GM23338 (cell line): ENCODE measurements at regions not wholly inside any gene's neighbourhood (a gene's known extent, or its start where the extent isn't known, plus 50 kb on each side); places are given as distances from the start of the nearest gene placed in this dataset.

Experiments used
- ATAC-seq: fragments of 200-7000 bp; cut with Tn5 transposase; 3 replicates; pipeline ENCODE4 v1.9.1; 2020
- DNase-seq: peaks from one replicate; pipeline ENCODE4 v3.0.0-alpha.2; 2015; ENCODE audit warnings: low spot score
- H2AFZ ChIP-seq: fragments of 200-600 bp; sonication (generic); 2 replicates; pipeline ENCODE4 v1.8.0; 2016; ENCODE audit warnings: antibody characterized with exemption, mild to moderate bottlenecking, moderate library complexity
- H3F3A ChIP-seq: fragments of 200-600 bp; sonication (generic); replicated peaks from 2 replicates; pipeline ENCODE4 v1.8.0; 2017; ENCODE audit warnings: antibody characterized with exemption, mixed run types, low read depth
- H3K27ac ChIP-seq: fragments of 200-600 bp; sonication (generic); 2 replicates; pipeline ENCODE4 v1.6.1; 2016; ENCODE audit warnings: low read depth
- H3K27me3 ChIP-seq: fragments of 200-600 bp; sonication (generic); 2 replicates; pipeline ENCODE4 v1.8.0; 2016; ENCODE audit warnings: mild to moderate bottlenecking, mixed run types, moderate library complexity; ENCODE audit not compliant: insufficient read depth
- H3K36me3 ChIP-seq: fragments of 200-600 bp; sonication (generic); 2 replicates; pipeline ENCODE4 v1.8.0; 2016; ENCODE audit warnings: mild to moderate bottlenecking; ENCODE audit not compliant: insufficient read depth
- H3K4me1 ChIP-seq: fragments of 200-600 bp; sonication (generic); 2 replicates; pipeline ENCODE4 v1.8.0; 2016; ENCODE audit warnings: mild to moderate bottlenecking, moderate library complexity; ENCODE audit not compliant: insufficient read depth
- H3K4me2 ChIP-seq: fragments of 200-600 bp; sonication (generic); 2 replicates; pipeline ENCODE4 v1.7.1; 2017; ENCODE audit warnings: mixed run types
- H3K4me3 ChIP-seq: fragments of 200-600 bp; sonication (generic); 2 replicates; pipeline ENCODE4 v1.6.1; 2016; ENCODE audit warnings: mixed run types
- H3K79me2 ChIP-seq: fragments of 200-600 bp; sonication (generic); replicated peaks from 2 replicates; pipeline ENCODE4 v1.8.0; 2017; ENCODE audit warnings: mild to moderate bottlenecking; ENCODE audit not compliant: insufficient read depth
- H3K9me2 ChIP-seq: fragments of 200-600 bp; sonication (generic); 2 replicates; pipeline ENCODE4 v1.8.0; 2017; ENCODE audit not compliant: insufficient read depth
- H4K20me1 ChIP-seq: fragments of 200-600 bp; sonication (generic); replicated peaks from 2 replicates; pipeline ENCODE4 v1.8.0; 2017; ENCODE audit warnings: mild to moderate bottlenecking; ENCODE audit not compliant: insufficient read depth
- H3K27ac Mint-ChIP-seq: 2 replicates; pipeline ENCODE4 v1.8.0; 2020; ENCODE audit warnings: inconsistent platforms, mild to moderate bottlenecking, moderate library complexity, mixed read lengths
- H3K27me3 Mint-ChIP-seq: 3 replicates; pipeline ENCODE4 v1.8.0; 2022; ENCODE audit warnings: low read depth, mild to moderate bottlenecking, moderate library complexity, mixed read lengths, inconsistent platforms; ENCODE audit not compliant: insufficient read depth, poor library complexity
- H3K36me3 Mint-ChIP-seq: 3 replicates; pipeline ENCODE4 v1.8.0; 2021; ENCODE audit warnings: low read depth, mild to moderate bottlenecking, inconsistent platforms, moderate library complexity, mixed read lengths
- H3K4me1 Mint-ChIP-seq: 3 replicates; pipeline ENCODE4 v1.8.0; 2020; ENCODE audit warnings: mild to moderate bottlenecking, inconsistent platforms, mixed read lengths
- H3K4me3 Mint-ChIP-seq: 3 replicates; pipeline ENCODE4 v1.8.0; 2021; ENCODE audit warnings: moderate library complexity, mild to moderate bottlenecking, inconsistent platforms, mixed read lengths
- H3K9me3 Mint-ChIP-seq: 3 replicates; pipeline ENCODE4 v1.8.0; 2020; ENCODE audit warnings: moderate library complexity, mild to moderate bottlenecking, inconsistent platforms, mixed read lengths
- CREB1 ChIP-seq: fragments of 250-450 bp; sonication (Bioruptor Pico); IDR thresholded peaks from 2 replicates; pipeline ENCODE4 v1.5.0; 2020; ENCODE audit warnings: low read depth, mild to moderate bottlenecking, moderate library complexity
- CTCF ChIP-seq, 2 experiments: fragments of 200-600 bp in 1 of 2; sonication (generic) in 1 of 2; conservative IDR thresholded peaks; 2 replicates each; pipeline versions ENCODE4 v1.5.1 to v1.6.1; 2016 to 2017; ENCODE audit warnings: antibody characterized with exemption in 2 of 2, low read depth in 2 of 2, mild to moderate bottlenecking in 2 of 2, moderate library complexity in 1 of 2
- ETS1 ChIP-seq: IDR thresholded peaks from 2 replicates; pipeline ENCODE4 v1.6.1; 2016; ENCODE audit warnings: antibody characterized with exemption
- EZH2 ChIP-seq: fragments of 200-600 bp; sonication (generic); IDR thresholded peaks from one replicate; pipeline ENCODE4 v1.8.0; 2017; ENCODE audit warnings: antibody characterized with exemption, mild to moderate bottlenecking, low read depth; ENCODE audit not compliant: unreplicated experiment
- EZH2phosphoT487 ChIP-seq: fragments of 200-600 bp; sonication (generic); IDR thresholded peaks from one replicate; pipeline ENCODE4 v1.8.1; 2018; ENCODE audit warnings: antibody characterized with exemption; ENCODE audit not compliant: unreplicated experiment
- JUNB ChIP-seq: IDR thresholded peaks from one replicate; pipeline ENCODE4 v1.6.1; 2016; ENCODE audit warnings: antibody characterized with exemption; ENCODE audit not compliant: unreplicated experiment
- NANOG ChIP-seq: IDR thresholded peaks from 2 replicates; pipeline ENCODE4 v1.6.1; 2016; ENCODE audit warnings: antibody characterized with exemption, borderline replicate concordance
- POLR2AphosphoS5 ChIP-seq: IDR thresholded peaks from 2 replicates; pipeline ENCODE4 v1.6.1; 2016; ENCODE audit warnings: antibody characterized with exemption, low read depth
- REST ChIP-seq: IDR thresholded peaks from one replicate; pipeline ENCODE4 v1.6.1; 2018; ENCODE audit warnings: antibody characterized with exemption; ENCODE audit not compliant: unreplicated experiment
- STAT1 ChIP-seq: IDR thresholded peaks from one replicate; pipeline ENCODE4 v1.6.1; 2016; ENCODE audit warnings: antibody characterized with exemption; ENCODE audit not compliant: unreplicated experiment
- ZNF114 ChIP-seq: fragments of 250-450 bp; sonication (Bioruptor Pico); IDR thresholded peaks from 2 replicates; pipeline ENCODE4 v1.5.0; 2020; ENCODE audit warnings: mild to moderate bottlenecking, moderate library complexity
- ZNF331 ChIP-seq: fragments of 250-450 bp; sonication (Bioruptor Pico); IDR thresholded peaks from 2 replicates; pipeline ENCODE4 v1.5.0; 2020; ENCODE audit warnings: low read depth, mild to moderate bottlenecking, moderate library complexity
- ZNF462 ChIP-seq: fragments of 250-450 bp; sonication (Bioruptor Pico); IDR thresholded peaks from 2 replicates; pipeline ENCODE4 v1.5.0; 2020; ENCODE audit warnings: mild to moderate bottlenecking, moderate library complexity

- no peaks in the 10 kb centered on the region for H3F3A ChIP-seq
- no peaks in the 10 kb centered on the region for H3K4me1 ChIP-seq
- no peak overlapping the region; the same call in 1 of the 2 replicates for H2AFZ ChIP-seq
- no peak overlapping the region for H3K4me3 ChIP-seq
- ATAC-seq (no peak), DNase-seq (no peak)
- H4K20me1 ChIP-seq, result no peaks in the 10 kb centered on the region
- H3K79me2 ChIP-seq, result no peaks in the 10 kb centered on the region
- Mint-ChIP-seq H3K27ac (no peak overlapping the region), H3K36me3 (no peaks in the 10 kb centered on the region; the same call in 2 of the 3 replicates), H3K4me3 (no peak overlapping the region), H3K27me3 (peaks cover 4% of the 10 kb centered on the region), H3K9me3 (peaks cover 5% of the 10 kb centered on the region; the same call in 2 of the 3 replicates), H3K4me1 (no peaks in the 10 kb centered on the region)
- no peaks in the 10 kb centered on the region for H3K36me3 ChIP-seq
- H3K27me3 ChIP-seq, result no peaks in the 10 kb centered on the region
- no peak overlapping the region for H3K4me2 ChIP-seq
- H3K9me2 ChIP-seq, result no peaks in the 10 kb centered on the region
- TF ChIP-seq POLR2AphosphoS5 (no peak), JUNB (no peak), NANOG (no peak), STAT1 (no peak), ZNF331 (CRISPR knock-in tag) (no peak), REST (no peak), CREB1 (CRISPR knock-in tag) (no peak), EZH2phosphoT487 (no peak), ETS1 (no peak), ZNF114 (CRISPR knock-in tag) (no peak), ZNF462 (CRISPR knock-in tag) (no peak), EZH2 (no peak), CTCF (conservative IDR thresholded peaks at IDR 0.05; ENCODE audit: low read depth in 2 of 2) (no peak)
- no peak overlapping the region for H3K27ac ChIP-seq
These were observed 123.8 kb upstream of the FHL2 start for GRCh38 chr2:105522645-105523044.
